HG02943 (cell line): ENCODE measurements at regions not wholly inside any gene's neighbourhood (a gene's known extent, or its start where the extent isn't known, plus 50 kb on each side); places are given as distances from the start of the nearest gene placed in this dataset.

ENCODE experiments used
- ATAC-seq: cut with Tn5 transposase; IDR thresholded peaks from one replicate; pipeline ENCODE4 v1.9.1; 2021; ENCODE audit warnings: mild to moderate bottlenecking, low read depth, moderate library complexity; ENCODE audit not compliant: unreplicated experiment

DNA sequence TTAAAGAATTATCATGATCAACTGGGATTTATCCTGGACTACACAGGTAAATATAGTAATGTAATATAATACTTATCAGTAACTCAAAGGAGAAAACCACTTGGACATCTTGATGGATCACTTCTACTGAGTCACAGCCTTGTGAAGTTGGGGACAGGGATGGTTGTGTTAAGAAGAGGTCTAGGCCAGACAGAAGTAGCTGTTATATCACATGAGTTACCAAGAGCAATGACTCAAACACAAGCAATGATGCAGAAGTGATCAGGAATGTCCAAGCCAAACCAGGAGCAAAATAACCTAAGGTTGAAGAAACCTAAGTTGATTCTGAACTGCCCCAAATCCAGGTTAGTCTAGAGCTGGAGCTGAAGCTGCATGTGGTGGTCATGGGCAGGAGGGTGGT lies 424.5 kb upstream of the DAB1 start:
- ATAC-seq: no peak

DNA sequence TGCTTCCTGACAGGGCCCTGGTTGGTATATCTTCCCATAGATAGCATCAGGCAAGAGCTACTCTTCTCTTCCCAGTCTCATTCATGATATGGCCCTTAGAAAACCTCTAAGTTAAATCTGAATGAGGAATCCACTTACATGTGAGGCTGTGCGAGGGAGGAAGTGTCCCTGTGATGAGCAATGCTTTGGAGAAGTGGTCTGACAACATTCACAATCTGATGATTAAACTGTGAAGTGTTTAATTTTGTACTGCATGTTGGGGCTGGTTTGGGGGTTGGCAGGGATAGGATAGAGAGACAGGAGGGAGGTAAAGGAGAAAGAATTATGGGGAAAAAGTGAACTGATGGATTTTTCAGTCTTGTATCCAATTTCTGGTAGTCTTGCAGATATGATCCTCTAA lies 421.2 kb upstream of the DAB1 start:
- ATAC-seq: no peak

DNA sequence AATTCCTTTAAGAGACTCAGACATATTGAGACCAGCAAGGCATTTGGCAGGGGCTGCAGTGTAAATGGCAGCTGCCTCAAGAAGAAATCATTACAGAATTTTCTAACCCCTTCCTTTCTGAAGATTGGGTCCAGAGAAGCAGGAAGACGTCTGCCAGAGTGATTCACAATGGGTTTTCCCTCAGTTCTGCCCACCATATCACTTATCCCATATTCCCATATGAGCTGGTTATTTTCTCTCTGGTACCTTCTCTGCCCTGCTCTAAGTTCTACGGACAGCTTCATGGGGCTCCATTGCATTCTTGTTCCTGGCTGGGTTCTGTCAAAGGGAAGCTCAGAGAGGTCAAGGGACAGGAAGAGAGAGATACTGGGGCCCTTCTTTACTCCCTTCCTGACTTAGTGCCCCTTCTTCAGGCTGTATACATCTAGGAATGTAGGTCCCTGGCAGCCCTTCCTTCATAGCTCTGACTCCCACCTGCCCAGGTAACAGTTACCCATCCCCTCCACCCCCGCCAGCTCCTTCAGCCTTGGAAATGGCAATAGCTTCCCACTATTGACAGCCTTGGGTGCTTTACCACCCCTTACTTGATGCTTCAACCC lies 420.6 kb upstream of the DAB1 start:
- ATAC-seq: no peak

DNA sequence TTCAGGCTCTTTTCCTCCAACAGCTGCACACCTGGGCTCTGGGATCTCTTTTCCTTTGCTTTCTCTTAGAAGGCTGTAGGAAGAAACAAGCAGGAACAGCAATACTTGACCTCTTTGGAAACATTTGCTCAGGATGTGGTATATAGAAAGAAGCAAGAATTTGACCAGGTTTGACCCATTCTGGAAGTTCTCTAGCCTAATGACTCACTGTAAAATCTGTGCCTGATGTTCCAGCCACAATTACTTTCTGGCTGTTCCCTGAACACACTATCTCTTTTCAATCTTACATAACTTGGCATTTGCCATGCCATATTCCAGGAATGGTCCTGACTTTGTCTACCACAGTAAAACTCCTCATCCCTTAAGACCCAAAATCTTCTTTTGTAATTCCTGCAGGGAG lies 419.9 kb upstream of the DAB1 start:
- ATAC-seq: no peak

DNA sequence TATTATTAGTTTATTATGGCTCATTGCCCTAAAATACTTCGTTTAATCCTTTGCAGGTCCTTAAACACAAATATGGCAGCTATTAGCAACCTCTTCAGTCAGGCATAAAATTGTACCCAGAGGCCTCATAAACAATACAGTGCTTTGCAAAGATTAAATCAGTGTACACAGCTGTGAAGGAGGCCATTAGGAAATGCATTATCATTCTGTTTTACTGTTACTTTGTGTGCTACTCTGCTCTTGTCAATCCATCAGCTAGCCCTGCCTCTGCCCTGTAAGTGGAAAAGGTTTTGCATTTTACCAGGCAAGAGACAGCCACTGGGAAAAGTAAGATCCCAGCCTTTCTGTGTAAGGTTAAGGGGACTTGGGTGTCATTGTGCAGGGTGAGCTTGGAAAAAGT lies 415.7 kb upstream of the DAB1 start:
- no peak for ATAC-seq

DNA sequence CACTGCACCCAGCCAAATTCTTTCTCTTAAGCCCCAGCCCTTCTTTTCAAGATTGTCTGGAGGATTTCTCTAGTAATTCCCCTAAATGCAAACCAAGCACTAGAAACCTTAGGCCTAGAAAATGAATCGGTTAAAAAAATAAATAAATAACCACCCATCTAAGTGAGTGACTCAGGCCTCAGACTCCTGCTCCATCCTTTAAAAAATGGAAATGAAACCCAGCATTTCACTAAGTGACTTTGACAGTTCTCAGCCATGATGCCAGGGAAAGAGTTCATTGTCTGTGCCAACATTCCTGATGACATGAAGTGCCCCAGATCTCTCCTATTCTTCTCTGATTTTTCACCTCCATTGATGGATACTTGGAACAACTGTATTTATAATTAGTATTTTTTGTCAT lies 415.2 kb upstream of the DAB1 start:
- ATAC-seq: no peak

DNA sequence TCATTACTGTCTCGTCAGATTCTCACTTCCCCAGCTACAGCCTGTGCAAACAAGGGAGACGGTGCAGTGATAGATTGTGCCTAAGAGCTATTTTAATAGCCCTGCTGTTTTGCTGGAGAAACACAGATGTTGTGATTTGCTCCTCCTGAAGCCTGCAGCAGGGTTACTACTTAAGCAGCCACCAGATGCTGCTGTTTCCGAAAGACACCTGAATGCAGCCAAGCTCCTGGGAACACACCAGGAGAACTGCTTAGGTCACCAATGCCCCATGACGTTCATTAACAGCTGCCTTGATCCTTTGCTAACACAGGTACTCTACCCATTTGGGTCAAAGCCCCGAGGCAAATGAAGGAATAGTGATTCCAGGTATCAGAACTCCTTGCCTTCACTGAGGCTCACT lies 411.8 kb upstream of the DAB1 start:
- ATAC-seq: no peak

DNA sequence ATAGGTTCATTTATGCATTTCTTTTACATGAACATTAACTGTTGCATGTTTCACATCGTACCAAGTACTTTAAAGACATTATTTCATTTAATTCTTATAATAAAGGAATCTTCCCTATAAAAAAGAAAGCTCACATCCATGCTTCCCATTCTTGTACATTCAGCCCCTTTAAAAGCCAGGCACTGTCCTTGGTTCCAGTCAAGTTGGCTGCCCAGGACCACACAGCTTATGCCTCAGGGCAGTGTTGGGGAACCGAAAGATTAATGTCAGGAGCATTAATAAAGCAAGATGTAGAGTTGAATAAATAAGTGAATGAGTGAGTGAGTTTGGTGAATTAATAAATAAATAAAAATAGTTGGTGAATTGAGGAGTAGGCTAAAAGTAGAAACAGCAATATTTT lies 409.4 kb upstream of the DAB1 start:
- ATAC-seq: no peak

DNA sequence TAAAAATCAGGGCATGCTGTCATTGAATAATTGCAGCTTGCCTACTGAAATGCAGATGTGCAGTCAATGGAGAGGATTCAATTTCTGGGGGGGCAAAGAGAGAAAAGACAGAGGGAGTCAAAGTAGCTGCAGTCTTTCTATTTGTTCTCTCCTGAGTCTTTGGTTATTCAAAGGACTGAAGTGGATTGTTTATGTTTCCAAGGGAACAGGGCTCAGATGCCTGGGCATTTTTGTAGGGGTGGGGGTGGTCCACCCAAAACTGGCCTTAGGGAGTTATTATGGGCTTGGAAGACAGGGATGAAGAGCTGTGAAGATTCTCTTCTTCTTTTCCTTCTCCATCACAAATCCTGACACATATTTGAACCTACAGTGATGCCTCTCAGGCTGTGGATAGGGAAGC lies 408.8 kb upstream of the DAB1 start:
- no peak for ATAC-seq

DNA sequence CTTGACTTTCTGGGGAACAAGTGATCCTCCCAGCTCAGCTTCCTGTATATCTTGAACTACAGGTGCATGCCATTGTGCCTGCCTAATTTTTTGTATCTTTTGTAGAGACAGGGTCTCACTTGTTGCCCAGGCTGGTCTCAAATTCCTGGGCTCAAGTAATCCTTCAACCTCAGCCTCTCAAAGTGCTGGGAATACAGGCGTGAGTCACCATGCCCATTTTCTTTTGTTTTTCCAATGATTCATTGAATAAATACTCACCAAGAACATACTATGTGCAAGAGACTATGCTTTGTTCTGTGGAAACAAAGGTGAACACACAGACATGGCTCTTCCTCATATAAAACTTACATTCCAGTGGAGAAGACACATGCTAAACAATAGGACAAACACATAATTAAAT lies 407.8 kb upstream of the DAB1 start:
- ATAC-seq: no peak

DNA sequence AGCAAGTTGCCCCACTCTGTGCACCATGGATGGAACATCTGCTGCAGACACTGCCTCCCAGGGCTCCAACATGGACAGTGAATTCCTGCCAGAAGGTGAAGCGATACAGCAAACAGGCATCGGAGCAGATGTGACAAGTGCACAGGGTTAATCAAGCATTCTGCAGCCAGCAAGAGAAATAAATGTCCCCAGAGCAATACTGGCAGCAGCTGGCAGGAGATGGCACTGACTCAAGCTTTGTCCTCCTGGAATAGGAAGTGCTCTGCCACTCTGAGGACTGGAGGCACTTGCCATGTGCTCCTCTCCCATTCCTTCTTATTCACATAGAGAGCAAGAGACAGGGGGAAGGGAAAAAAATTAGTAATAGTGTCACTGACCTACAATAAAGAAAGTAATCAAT lies 402.7 kb upstream of the DAB1 start:
- ATAC-seq: no peak

DNA sequence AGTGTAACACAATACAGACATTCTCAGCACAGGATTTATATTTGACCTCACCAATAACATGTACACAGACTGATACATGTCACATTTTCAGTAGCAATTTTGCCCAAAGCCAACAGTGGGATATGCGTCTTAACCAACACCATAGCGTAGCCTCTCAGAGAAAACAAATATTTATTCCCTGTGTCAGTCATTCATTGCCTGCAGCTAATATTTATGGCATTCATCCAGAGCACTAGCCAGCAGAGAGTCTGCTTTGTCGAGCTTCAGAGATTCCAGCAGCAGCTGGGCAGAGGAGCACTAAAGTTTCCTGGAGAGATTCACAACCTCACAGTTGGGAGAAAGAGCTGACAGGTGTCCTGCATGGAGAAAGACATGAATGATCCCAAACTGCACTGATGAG lies 400.7 kb upstream of the DAB1 start:
- no peak for ATAC-seq

DNA sequence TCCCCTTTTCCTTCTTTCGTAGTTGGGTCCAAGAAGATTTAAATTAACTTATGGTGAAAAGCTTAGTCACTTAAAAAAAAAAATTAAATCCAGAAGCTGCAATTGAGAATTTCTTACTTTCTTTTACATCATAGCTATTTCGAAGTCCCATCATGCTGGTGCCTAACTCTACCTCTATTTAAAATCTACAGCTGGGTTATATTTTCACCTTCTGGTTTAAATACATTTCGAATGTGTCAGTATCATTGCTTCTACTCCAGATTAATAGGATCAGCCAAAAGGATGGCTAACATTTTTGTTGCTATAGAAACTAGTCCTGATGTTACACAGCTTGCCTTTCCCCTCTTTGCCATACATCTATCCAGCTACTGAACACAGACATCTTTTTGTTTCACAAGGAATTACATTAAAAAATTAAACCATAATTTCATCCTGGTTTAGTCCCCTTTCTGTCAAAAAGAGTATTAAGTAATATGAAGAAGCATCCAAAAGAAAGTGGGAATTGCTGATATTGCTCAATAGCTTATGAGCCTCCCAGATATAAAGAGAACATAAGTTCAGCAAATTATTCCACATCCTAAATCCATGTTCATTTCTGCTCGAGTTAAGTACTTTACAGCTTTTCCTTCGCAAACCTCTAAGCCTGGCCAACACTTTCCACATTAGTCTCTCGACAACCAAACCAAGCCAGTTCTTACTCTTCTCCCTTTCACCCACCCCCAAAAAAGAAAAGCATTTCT lies 396.7 kb upstream of the DAB1 start:
- no peak for ATAC-seq

DNA sequence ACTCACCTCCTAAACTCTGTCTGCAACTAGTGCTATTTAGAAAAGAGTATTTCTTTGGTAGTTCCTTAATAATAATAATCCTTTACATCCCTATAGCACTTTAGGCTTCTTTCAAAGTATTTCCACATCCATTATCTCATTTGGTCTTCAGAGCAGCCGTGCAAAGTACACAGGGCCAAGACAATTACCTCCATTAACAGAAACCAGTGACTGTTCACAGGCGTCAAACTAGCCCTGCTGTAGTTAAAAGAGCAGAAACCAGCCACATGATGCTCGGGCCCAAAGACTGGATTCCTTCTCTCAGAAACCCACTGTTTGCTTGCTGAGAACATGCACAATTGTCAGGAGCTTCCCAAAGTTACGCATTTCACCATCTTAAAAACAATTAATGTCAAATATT lies 396.0 kb upstream of the DAB1 start:
- ATAC-seq: no peak

DNA sequence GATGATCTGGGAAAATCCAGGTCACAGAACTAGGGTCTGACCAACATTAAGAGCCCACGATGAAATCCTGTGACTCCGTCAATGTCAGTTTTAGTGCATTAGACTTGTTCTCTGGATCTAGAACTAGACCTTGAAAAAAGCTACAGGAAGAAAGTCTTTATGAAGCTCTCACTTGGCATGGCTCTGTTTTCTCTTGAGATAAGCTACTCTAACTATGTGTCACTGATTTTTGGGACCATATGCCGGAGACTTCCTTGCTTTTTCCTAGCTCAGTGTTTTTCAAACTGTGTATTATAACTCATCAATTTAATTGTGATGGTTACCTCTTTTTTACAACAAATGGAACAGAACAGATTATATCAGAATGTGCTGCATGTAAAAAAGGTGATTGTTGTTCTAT lies 379.7 kb upstream of the DAB1 start:
- no peak for ATAC-seq

DNA sequence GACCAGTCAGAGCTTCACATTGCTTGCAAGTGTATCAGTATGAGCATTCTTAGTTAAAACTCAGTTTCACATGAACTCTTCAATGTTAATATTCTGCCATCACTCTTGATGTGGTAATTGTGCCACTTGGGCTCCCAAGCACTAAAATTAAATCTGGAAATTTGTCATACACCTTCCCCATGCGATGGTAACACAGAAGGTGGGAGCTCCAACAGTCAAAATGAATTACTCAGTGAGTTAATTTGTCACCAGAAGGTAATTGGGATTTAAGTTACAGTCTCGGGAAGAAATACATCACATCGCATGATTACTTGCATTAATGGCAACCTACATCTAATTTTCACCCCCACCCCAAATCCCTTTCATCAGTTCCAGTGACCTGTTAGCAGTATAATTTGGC lies 376.5 kb upstream of the DAB1 start:
- no peak for ATAC-seq

DNA sequence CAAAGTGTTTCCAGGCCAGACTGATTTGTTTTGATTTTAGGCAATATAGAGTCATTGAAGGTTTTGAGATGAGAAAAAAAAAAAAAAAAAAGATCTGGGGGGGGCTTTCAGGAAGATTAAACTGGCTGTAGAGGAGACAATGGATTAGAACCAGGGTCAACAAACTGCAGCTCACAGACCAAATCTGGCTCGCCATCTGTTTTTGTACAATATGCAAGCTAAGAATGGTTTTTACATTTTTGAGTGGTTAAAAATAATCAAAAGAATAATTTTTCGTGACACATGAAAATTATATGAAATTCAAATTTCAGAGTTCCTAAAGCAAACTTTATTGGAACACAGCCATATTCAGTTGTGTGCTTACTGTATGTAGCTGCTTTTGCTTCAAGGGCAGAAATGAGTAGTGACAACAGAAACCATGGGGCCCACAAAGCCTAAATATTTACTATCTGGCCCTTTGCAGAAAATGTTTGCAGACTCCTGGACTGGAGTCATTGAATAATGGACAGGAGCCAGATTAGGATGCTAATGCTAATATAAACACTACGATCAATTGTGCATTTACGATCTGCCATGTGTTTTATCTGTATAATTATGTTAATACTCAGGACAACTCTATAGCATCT lies 375.7 kb upstream of the DAB1 start:
- no peak for ATAC-seq

DNA sequence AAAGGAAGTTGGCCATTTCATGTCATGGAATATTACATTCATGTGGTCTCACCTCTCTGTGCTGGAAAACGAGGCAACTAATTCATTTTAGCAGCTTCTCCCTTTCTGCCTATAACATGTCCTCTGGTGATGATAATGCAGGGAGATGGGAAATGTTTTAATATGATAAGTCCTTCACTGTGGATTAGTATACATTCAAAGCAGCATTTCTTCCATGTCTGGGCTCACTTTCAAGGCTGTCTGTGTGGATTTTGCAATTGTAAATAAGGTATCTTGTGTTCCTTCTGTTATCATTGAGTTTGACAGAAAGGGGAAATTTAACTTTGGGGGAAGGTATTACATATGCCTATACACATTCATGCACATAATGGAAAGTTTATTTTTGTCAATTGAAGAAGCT lies 374.7 kb upstream of the DAB1 start:
- ATAC-seq: no peak

DNA sequence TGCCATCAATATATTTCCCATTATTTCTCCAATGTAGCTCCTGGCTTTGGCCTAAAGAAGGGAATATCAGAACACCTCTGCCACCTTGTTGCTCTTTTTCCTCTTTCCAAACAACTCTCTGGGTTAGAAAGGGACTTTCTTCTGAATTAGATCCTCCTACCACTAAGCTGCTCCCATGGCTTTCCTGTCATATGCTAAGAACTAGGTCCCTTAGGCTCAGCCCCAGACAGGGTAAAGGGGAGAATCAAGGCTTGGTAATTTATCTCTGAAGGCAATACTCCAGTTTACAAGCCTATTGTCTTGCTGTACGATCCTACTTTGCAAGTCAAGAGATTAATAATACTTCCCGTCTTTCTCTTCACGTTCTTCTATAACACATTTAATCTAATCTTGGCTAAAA lies 373.2 kb upstream of the DAB1 start:
- no peak for ATAC-seq

DNA sequence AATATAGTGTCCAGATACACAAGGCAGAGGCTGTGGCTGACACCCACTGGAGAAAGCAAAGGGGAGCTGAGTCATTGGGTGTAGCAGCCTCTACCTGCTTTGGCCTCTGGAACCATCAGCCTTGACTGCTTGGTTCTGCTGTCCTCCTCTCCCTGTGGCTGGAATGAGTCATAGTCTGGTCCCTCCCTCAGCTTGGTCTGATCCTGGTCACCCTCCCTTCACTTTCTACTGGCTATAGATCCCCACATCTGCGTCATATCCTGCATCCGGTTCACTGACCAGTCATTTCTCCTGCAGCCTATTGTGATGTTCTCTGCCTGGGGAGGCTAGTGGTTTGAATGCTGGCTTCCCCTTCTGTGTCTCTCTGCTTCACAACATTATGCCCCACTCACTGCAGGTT lies 372.8 kb upstream of the DAB1 start:
- no peak for ATAC-seq

DNA sequence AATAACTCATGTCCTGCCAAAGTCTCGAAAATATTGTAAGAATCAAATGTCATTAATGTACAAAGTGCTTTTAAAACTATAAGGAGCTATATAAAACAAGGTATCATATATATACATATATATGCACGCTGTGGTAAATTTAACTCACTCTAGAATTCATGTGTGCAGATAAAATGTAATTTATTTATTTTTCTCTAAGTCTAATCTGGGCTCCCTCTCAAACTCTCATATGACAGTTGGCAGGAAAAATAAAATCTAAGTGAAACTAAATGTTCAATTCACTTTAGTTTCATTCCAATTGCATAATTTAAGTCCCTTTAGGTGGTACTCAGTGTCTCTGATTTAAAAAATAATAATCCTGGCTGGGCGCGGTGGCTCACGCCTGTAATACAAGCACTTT lies 372.0 kb upstream of the DAB1 start:
- no peak for ATAC-seq

DNA sequence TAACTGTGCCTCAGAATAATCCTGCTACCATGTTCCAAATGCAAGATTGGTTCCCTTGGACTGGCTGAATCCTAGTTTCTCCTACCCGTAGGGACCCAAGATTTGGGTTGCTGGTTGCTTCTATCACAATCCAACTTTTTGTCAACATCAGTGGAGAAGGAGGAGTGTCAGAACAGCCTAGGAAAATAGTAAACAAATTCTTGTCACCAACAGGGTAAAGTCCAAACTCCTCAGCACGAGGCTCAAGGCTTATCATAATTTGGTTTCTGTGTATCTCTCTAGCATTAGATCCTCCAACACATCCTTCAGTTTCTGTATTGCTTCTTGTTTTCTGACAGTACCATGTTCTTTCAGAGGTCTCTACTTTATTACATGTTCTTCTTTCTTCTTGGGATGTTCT lies 370.2 kb upstream of the DAB1 start:
- no peak for ATAC-seq
